ENCODE measurements at regions not wholly inside any gene's neighbourhood (a gene's known extent, or its start where the extent isn't known, plus 50 kb on each side); places are given as distances from the start of the nearest gene placed in this dataset.
"Not testable (repeated sequence)": the region's sequence is repeated elsewhere in the genome, so short reads cannot be mapped to it uniquely, and the experiment has no call there.

DNA sequence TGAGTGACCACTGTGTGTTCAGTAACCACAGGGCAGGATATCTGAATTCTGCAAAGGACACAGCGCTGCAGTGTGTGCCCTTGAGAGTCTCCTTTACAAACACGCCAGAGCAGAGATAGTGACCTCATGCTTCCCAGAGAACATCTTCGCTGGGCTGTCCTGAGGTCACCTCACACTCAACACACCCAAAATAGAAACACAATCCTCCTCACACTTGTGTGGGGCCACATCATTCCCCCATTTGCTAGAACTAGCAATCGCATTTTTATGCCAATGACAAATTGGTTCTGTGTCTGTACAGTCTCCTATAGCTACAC is 140.1 kb upstream of the NRIP1 start:
- no peak for DNase-seq

- no peak for DNase-seq
Measured at GRCh38 chr21:15206514-15206913, 141.7 kb upstream of the NRIP1 start.

DNA sequence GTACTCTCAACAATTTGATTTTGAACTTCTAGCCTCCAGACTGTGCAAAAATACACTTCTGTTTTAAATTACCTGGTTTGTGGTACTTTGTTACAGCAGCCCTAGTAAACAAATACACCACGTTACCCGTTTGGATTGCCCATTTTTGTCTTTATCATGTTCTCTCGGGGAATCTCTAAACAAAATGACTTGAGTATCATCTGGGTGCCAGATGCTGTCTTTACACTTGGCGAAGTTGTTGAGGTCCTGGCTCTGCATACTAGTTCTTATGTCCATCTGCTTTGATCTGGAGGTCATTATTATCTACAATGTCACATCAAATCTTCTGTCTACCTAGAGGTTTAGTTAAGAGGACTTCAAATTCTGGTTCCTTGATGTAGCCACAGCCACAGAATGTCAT is 142.4 kb upstream of the NRIP1 start:
- no peak for DNase-seq

DNA sequence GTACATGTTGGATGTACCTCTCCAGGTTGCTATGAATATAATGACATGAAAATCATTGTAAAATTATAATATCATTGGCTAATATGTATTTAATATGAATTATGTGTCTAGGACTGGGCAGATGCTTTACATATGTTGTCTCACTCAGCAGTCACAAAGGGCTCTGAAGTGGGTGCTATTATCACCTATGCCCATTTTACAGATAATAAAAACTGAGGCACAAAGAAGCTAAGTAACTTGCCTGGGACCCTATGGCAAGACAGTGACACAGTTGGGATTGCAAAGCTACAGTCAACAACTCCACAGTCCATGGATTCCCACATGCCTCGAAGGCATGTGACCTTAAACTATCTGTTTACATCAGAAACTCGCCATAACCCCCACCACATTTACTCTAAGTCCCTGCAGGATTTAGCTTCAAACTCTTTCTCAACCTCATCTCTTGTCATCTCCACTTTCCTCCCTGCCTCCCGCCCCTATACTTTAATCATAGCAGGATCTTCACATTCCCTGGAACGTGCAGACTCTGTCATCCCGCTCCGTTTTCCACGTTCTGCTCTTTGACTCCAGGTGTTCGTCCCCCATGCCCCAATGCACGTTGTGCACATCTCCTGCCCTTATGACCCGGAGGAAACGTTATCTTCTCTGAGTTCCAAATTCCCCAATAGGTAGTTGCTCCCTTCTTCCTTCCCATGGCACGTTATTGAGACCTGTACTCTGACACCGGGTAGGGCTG is 143.0 kb upstream of the NRIP1 start:
- DNase-seq: no peak

DNA sequence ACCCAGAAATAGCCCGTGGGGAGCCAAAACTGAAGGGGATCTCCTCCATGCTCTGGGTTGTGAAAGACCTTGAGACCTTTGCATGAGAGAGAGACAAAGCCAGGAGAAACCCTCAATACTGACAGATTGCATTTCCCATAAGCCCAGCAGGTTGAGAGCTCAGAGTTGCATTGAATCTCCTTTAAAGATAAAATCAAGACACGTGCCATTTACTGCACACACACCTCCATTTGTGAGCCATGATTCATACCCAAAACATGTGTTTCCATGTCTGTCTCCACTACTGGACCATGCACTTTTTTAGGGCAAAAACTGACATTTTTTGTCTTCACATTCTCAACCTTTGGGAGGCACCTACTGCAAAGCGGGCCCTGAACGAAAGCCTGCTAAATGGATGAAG is 144.0 kb upstream of the NRIP1 start:
- DNase-seq: no peak

GRCh38 chr21:15209224-15209623 is 144.4 kb upstream of the NRIP1 start:
- DNase-seq: no peak

DNA sequence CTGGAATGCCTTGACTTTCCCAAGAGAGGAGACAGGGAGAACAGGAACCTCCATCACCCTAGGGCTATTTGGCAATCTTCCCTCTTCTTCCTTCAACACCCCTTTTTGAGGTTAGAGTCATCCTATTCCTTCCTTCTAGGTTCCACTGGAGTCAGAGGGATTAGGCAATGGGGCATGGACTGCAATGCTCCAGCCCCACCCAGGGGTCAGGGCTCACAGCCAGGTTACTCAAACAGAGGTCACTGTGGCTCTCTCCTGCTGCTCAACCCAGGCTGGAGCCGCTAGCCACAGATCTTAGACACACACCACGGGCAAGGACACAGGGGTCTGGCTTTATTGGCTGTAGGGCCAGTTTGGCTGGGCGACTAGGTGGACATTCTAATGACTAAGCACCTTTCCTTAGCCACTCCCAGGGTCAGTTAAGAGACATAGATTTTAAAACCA is 145.5 kb upstream of the NRIP1 start:
- DNase-seq: no peak

- DNase-seq: no peak
Measured at GRCh38 chr21:15211491-15212133, 146.8 kb upstream of the NRIP1 start.

GRCh38 chr21:15212206-15212605 is 147.4 kb upstream of the NRIP1 start:
- no peak for DNase-seq

DNA sequence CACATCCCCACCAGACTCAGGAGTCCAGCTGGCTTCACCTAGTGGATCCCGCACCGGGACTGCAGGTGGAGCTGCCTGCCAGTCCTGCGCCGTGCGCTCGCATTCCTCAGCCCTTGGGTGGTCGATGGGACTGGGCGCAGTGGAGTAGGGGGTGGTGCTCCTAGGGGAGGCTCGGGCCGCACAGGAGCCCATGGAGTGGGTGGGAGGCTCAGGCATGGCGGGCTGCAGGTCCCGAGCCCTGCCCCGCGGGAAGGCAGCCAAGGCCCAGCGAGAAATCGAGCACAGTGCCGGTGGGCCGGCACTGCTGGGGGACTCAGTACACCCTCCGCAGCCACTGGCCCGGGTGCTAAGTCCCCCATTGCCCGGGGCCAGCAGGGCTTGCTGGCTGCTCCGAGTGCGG is 153.7 kb upstream of the NRIP1 start:
- not testable (repeated sequence) for DNase-seq

DNA sequence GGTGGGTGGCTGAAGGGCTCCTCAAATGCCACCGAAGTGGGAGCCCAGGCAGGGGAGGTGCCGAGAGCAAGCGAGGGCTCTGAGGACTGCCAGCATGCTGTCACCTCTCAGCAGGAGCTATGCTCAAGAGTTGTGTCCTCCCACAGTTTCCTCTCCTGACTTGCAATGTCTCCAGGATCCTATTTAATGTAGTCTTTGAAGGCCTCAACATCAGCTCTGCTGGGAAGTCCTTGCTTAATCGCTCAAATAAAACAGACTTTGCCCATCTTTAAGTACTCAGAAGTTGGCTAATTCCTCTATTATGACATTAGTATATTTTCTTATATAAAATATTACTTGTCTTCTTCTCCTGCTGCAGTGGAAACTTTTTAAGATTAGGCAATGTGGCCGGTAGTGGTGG is 154.2 kb upstream of the NRIP1 start:
- DNase-seq: no peak

DNA sequence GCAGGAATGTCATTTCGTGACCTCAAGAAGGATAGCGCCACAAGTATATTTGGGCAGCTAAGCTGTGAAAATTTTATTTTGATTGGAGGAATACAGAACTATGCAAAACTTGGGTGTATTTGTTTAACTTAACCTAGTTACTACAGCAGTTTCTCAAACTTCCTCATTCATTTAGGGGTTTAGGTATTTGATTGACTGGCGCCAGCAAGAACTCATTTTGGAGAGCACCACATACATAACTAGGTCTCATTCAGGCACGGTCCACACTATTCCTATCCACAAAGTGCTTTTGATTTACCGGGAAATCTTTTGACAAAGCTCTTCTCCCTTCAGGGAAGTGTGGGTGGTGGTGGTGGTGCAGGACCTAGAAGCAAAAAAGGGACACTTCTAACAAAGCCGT is 155.1 kb upstream of the NRIP1 start:
- DNase-seq: no peak

DNA sequence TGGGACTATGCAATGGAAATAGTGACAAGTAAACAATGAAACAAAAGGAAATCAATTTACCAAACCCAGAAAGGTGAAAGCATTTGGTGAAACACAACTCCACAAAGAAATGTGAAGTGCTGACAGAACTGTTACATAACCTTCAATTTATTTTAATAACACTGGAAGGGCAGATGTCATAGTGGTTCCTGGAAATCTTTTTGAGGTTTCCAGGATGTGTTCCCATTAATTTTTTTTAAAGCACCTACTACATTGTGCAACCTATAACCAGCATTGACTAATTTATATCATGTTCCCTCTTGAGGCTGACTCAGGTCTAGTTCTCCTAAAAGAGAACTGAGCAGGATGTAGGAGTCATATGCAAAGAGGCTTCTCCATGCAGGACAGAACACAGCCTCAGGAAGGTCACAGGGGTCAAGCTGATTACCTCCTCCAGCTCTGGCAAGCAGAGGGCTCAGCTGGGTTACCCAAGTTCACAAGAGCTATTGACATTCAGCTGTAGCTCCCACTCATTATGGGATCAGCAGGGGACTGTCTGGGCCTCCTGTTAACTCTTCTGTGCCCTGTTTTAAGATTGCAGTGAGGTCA is 157.1 kb upstream of the NRIP1 start:
- DNase-seq: no peak

GRCh38 chr21:15222707-15223106 is 157.9 kb upstream of the NRIP1 start:
- DNase-seq: no peak

DNA sequence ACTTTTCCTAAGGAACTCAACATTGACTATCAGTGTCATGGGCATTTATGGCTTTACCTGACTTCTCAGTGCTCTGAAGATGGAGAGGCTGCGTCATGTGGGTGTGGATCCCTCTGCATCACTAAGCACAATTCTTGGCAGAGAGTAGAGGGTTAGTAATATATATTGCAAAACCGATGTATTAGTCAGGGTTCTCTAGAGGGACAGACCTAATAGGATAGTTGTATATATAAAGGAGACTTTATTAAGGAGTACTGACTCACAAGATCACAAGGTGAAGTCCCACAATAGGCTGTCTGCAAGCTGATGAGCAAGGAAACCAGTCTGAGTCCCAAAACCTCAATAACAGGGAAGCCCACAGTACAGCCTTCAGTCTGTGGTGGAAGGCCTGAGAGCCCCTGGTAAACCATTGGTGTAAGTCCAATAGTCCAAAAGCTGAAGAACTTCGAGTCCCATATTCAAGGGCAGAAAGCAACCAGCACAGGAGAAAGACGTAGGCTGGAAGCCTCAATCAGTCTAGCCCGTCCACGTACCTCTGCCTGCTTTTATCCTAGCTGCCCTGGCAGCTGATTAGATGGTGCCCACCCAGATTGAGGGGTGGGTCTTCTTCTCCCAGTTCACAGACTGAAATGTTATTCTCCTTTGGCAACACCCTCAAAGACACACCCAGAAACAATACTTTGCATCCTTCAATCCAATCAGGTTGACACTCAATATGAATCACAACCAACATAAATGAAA is 159.7 kb upstream of the NRIP1 start:
- no peak for DNase-seq

DNA sequence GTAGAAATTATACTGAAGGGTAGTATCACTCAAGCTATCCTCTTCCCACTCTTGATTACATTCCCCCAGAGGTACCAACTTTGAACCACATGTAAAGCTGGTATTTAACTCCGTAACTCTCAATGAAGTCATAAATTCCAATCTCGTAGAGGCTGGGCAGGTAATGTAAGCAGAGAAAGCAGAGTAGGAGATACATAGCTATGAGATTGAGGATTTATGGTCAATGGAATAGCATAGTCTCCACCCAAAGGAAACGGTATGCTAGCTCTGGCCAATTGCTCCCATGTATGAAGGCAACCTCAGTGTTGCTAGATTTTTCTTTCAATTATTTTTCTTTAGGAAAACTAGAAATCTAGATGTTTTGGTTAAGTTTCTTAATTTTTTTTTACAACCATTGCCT is 163.1 kb upstream of the NRIP1 start:
- no peak for DNase-seq

GRCh38 chr21:15229390-15229789 is 164.6 kb upstream of the NRIP1 start:
- DNase-seq: no peak

GRCh38 chr21:15233611-15234010 is 168.8 kb upstream of the NRIP1 start:
- DNase-seq: no peak

- no peak for DNase-seq
Measured at GRCh38 chr21:15236111-15236510, 171.3 kb upstream of the NRIP1 start.

- no peak for DNase-seq
Measured at GRCh38 chr21:15240848-15241247, 176.0 kb upstream of the NRIP1 start.

GRCh38 chr21:15241997-15242736 is 177.4 kb upstream of the NRIP1 start:
- DNase-seq: no peak

GRCh38 chr21:15242906-15243305 is 178.1 kb upstream of the NRIP1 start:
- no peak for DNase-seq

DNA sequence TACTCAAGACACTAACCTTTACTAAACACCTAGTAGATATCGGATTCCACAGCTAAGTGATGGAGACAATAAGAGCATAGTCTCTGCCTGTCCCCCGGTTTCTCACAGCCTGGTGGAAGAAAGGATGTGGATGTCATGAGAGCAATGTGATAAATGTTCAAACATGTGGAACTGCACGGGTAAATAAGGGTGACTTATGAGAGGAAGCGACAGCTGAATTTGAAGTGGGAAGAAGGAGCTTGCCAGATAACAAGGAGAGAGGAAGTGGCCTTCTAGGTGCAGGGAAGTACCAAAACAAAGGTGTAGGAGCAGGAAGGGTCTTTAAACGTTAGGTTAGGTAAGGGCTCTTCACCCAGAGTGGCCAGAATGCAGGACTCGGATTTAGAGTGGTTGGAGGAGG is 178.6 kb upstream of the NRIP1 start:
- DNase-seq: no peak

Data from KG1 (cell line).